ENCODE measurements at regions not wholly inside any gene's neighbourhood (a gene's known extent, or its start where the extent isn't known, plus 50 kb on each side); places are given as distances from the start of the nearest gene placed in this dataset.
"Not testable (repeated sequence)": the region's sequence is repeated elsewhere in the genome, so short reads cannot be mapped to it uniquely, and the experiment has no call there.

- DNase-seq (ENCODE audit: low read depth): no peak
Observed at GRCh38 chr10:9898633-9899395, 1118.9 kb upstream of the CELF2 start.

- DNase-seq (ENCODE audit: low read depth): no peak
Observed at GRCh38 chr10:9900751-9901150, 1116.9 kb upstream of the CELF2 start.

- no peak for DNase-seq (ENCODE audit: low read depth)
Observed at GRCh38 chr10:9901971-9902370, 1115.7 kb upstream of the CELF2 start.

GRCh38 chr10:9910446-9910845 lies 1107.2 kb upstream of the CELF2 start:
- DNase-seq (ENCODE audit: low read depth): no peak

- DNase-seq (ENCODE audit: low read depth): no peak
Observed at GRCh38 chr10:9911488-9911887, 1106.2 kb upstream of the CELF2 start.

- DNase-seq (ENCODE audit: low read depth): no peak
Observed at GRCh38 chr10:9913876-9914514, 1103.7 kb upstream of the CELF2 start.

- no peak for DNase-seq (ENCODE audit: low read depth)
Observed at GRCh38 chr10:9921544-9921943, 1096.1 kb upstream of the CELF2 start.

- DNase-seq (ENCODE audit: low read depth): no peak
Observed at GRCh38 chr10:9922126-9922870, 1095.4 kb upstream of the CELF2 start.

GRCh38 chr10:9926003-9926402 lies 1091.7 kb upstream of the CELF2 start:
- no peak for DNase-seq (ENCODE audit: low read depth)

- no peak for DNase-seq (ENCODE audit: low read depth)
Observed at GRCh38 chr10:9926881-9927280, 1090.8 kb upstream of the CELF2 start.

GRCh38 chr10:9939716-9940115 lies 1078.0 kb upstream of the CELF2 start:
- no peak for DNase-seq (ENCODE audit: low read depth)

- DNase-seq (ENCODE audit: low read depth): no peak
Observed at GRCh38 chr10:9944690-9945089, 1073.0 kb upstream of the CELF2 start.

GRCh38 chr10:9950070-9950469 lies 1067.6 kb upstream of the CELF2 start:
- no peak for DNase-seq (ENCODE audit: low read depth)

GRCh38 chr10:9951481-9952257 lies 1066.0 kb upstream of the CELF2 start:
- no peak for DNase-seq (ENCODE audit: low read depth)

- DNase-seq (ENCODE audit: low read depth): no peak
Observed at GRCh38 chr10:9957351-9957750, 1060.3 kb upstream of the CELF2 start.

- DNase-seq (ENCODE audit: low read depth): not testable (repeated sequence)
Observed at GRCh38 chr10:9957876-9958275, 1059.8 kb upstream of the CELF2 start.

GRCh38 chr10:9965341-9965740 lies 1052.3 kb upstream of the CELF2 start:
- no peak for DNase-seq (ENCODE audit: low read depth)

GRCh38 chr10:9986786-9987185 lies 1030.9 kb upstream of the CELF2 start:
- DNase-seq (ENCODE audit: low read depth): no peak

GRCh38 chr10:9987197-9987596 lies 1030.5 kb upstream of the CELF2 start:
- DNase-seq (ENCODE audit: low read depth): no peak

GRCh38 chr10:9992661-9993060 lies 1025.0 kb upstream of the CELF2 start:
- DNase-seq (ENCODE audit: low read depth): no peak

GRCh38 chr10:9994131-9994530 lies 1023.5 kb upstream of the CELF2 start:
- no peak for DNase-seq (ENCODE audit: low read depth)

GRCh38 chr10:9999627-10000026 lies 1018.0 kb upstream of the CELF2 start:
- no peak for DNase-seq (ENCODE audit: low read depth)

Data from Daoy (cell line).